HCT116 (cell line): ENCODE measurements at regions not wholly inside any gene's neighbourhood (a gene's known extent, or its start where the extent isn't known, plus 50 kb on each side); places are given as distances from the start of the nearest gene placed in this dataset.

ENCODE experiments used
- ATAC-seq: fragments of 200-7000 bp; cut with Tn5 transposase; 2 replicates; pipeline ENCODE4 v1.9.1; 2020; ENCODE audit warnings: mild to moderate bottlenecking, moderate library complexity
- BruUV-seq: library from RNA; stranded (reverse); fragments of 400-500 nt; replicated peaks from 2 replicates; lab custom pipeline; 2021; lab: Mats Ljungman, UMichigan
- CTCF ChIA-PET: fragments of 300-600 bp; sonication (Branson Sonifier 250); formaldehyde crosslinking; loops from one replicate; lab custom pipeline; 2021; ENCODE audit warnings: antibody characterized with exemption; lab: Charles Lee
- POLR2A ChIA-PET: fragments of 300-600, 350-600 bp; sonication (Branson Sonifier 250); formaldehyde crosslinking; loops from one replicate; lab custom pipeline; 2021; ENCODE audit warnings: antibody characterized with exemption; lab: Charles Lee
- RAD21 ChIA-PET, 2 experiments: fragments of 300-600 bp; sonication (Branson Sonifier 250); formaldehyde crosslinking; loops; one replicate each; lab custom pipeline; 2023; ENCODE audit warnings: low total read pairs in 2 of 2; ENCODE audit not compliant: uncharacterized antibody in 2 of 2, unreplicated experiment in 2 of 2, low non-redundant PET in 1 of 2; lab: Charles Lee
- DNase-seq: peaks from one replicate; pipeline ENCODE4 v3.0.0-alpha.2; 2010; ENCODE audit warnings: low read depth, low spot score
- H2AFZ ChIP-seq: fragments of 200-600 bp; shearing (Covaris generic), sonication (generic); 2 replicates; pipeline ENCODE4 v1.6.1; 2017; ENCODE audit warnings: low read depth, mixed run types, mixed read lengths, antibody characterized with exemption, low read length; ENCODE audit not compliant: poor library complexity, severe bottlenecking
- H3K27ac ChIP-seq: 2 replicates; pipeline ENCODE4 v1.5.1; 2012; ENCODE audit warnings: low read depth, low read length
- H3K27me3 ChIP-seq: fragments of 200-600 bp; sonication (generic); 2 replicates; pipeline ENCODE4 v1.6.1; 2016; ENCODE audit warnings: mixed run types, low read length, mixed read lengths; ENCODE audit not compliant: insufficient read depth
- H3K36me3 ChIP-seq, 2 experiments: fragments of 200-500 bp in 1 of 2; fragments of 200-600 bp in 1 of 2; sonication (Bioruptor generic) in 1 of 2; sonication (generic) in 1 of 2; 2 replicates each; pipeline versions ENCODE4 v1.5.1 to v1.6.1; 2014 to 2016; ENCODE audit warnings: low read length in 2 of 2, inconsistent platforms in 1 of 2, mixed read lengths in 1 of 2, mixed run types in 1 of 2; ENCODE audit not compliant: insufficient read depth in 2 of 2, control insufficient read depth in 1 of 2
- H3K4me1 ChIP-seq, 2 experiments: fragments of 200-600 bp in 1 of 2; sonication (generic) in 1 of 2; 2 replicates each; pipeline versions ENCODE4 v1.5.1 to v1.6.1; 2012 to 2017; ENCODE audit warnings: low read length in 2 of 2, inconsistent platforms in 1 of 2, mild to moderate bottlenecking in 1 of 2, mixed read lengths in 1 of 2, mixed run types in 1 of 2, moderate library complexity in 1 of 2; ENCODE audit not compliant: insufficient read depth in 2 of 2, control insufficient read depth in 1 of 2
- H3K4me2 ChIP-seq: fragments of 200-600 bp; sonication (generic); 2 replicates; pipeline ENCODE4 v1.6.1; 2017; ENCODE audit warnings: mixed run types, low read length, mixed read lengths
- H3K4me3 ChIP-seq, 2 experiments: fragments of 200-600 bp in 1 of 2; sonication (generic) in 1 of 2; replicated peaks in 1 of 2; 2 replicates each; pipeline ENCODE4 v1.5.1; 2011 to 2016; ENCODE audit warnings: low read length in 2 of 2, control low read depth in 1 of 2, low read depth in 1 of 2, mild to moderate bottlenecking in 1 of 2, mixed read lengths in 1 of 2, mixed run types in 1 of 2
- H3K79me2 ChIP-seq: fragments of 200-600 bp; sonication (generic); 2 replicates; pipeline ENCODE4 v1.6.1; 2017; ENCODE audit warnings: mild to moderate bottlenecking, mixed run types, low read length, moderate library complexity, mixed read lengths; ENCODE audit not compliant: insufficient read depth
- H3K9ac ChIP-seq: fragments of 200-600 bp; sonication (generic); 2 replicates; pipeline ENCODE4 v1.6.1; 2016; ENCODE audit warnings: low read length, mixed read lengths
- H3K9me2 ChIP-seq: fragments of 200-600 bp; sonication (generic), shearing (Covaris generic); 2 replicates; pipeline ENCODE4 v1.6.1; 2017; ENCODE audit warnings: mixed run types, mild to moderate bottlenecking, moderate library complexity; ENCODE audit not compliant: insufficient read depth
- H3K9me3 ChIP-seq, 2 experiments: fragments of 200-500 bp in 1 of 2; fragments of 200-600 bp in 1 of 2; sonication (Bioruptor generic) in 1 of 2; sonication (generic) in 1 of 2; 2 replicates each; pipeline ENCODE4 v1.6.1; 2014 to 2017; ENCODE audit warnings: low read length in 2 of 2, mixed read lengths in 2 of 2, inconsistent platforms in 1 of 2, low read depth in 1 of 2, mild to moderate bottlenecking in 1 of 2, mixed run types in 1 of 2, moderate library complexity in 1 of 2; ENCODE audit not compliant: control insufficient read depth in 1 of 2, insufficient read depth in 1 of 2
- H4K20me1 ChIP-seq: fragments of 200-600 bp; sonication (generic), shearing (Covaris generic); 2 replicates; pipeline ENCODE4 v1.6.1; 2017; ENCODE audit warnings: mixed run types, mild to moderate bottlenecking, moderate library complexity; ENCODE audit not compliant: insufficient read depth
- CEBPB ChIP-seq: IDR thresholded peaks from 2 replicates; pipeline ENCODE4 v1.6.1; 2012; ENCODE audit warnings: low read depth
- ELF1 ChIP-seq: IDR thresholded peaks from 2 replicates; pipeline ENCODE4 v1.6.1; 2012; ENCODE audit warnings: low read depth, borderline replicate concordance
- EZH2phosphoT487 ChIP-seq: fragments of 200-600 bp; IDR thresholded peaks from 2 replicates; pipeline ENCODE4 v1.6.1; 2018; ENCODE audit warnings: antibody characterized with exemption, borderline replicate concordance
- POLR2A ChIP-seq: IDR thresholded peaks from 2 replicates; pipeline ENCODE4 v1.7.0; 2011; ENCODE audit warnings: borderline replicate concordance; ENCODE audit not compliant: insufficient read depth, insufficient read length; ENCODE audit errors: extremely low read depth
- SP1 ChIP-seq: IDR thresholded peaks from 2 replicates; pipeline ENCODE4 v1.6.1; 2012; ENCODE audit warnings: low read depth
- SRF ChIP-seq: IDR thresholded peaks from 2 replicates; pipeline ENCODE4 v1.6.1; 2012; ENCODE audit warnings: low read depth
- ZFX ChIP-seq: fragments of 450-650 bp; IDR thresholded peaks from 2 replicates; pipeline ENCODE4 v1.6.1; 2017
- intact Hi-C: fragments of 100-400 bp; cut with micrococcal nuclease; formaldehyde crosslinking; loops from 2 replicates; pipeline ENCODE4 v1.10.0; 2022
- TF ChIP-seq, protein P1 (sequence below): IDR thresholded peaks from 2 replicates; pipeline ENCODE4 v1.6.1; 2011; ENCODE audit warnings: mild to moderate bottlenecking, low read length, moderate library complexity; ENCODE audit not compliant: insufficient replicate concordance; ENCODE audit errors: extremely low read depth
- TF ChIP-seq, protein P2 (sequence below): IDR thresholded peaks from 2 replicates; pipeline ENCODE4 v1.6.1; 2012
- TF ChIP-seq, protein P3 (sequence below), 3 experiments: fragments of 200-600 bp in 1 of 3; sonication (generic) in 1 of 3; IDR thresholded peaks in 2 of 3; conservative IDR thresholded peaks in 1 of 3; 2 replicates each; pipeline ENCODE4 v1.5.1; 2012 to 2017; ENCODE audit warnings: low read depth in 2 of 3, low read length in 2 of 3, antibody characterized with exemption in 1 of 3, borderline replicate concordance in 1 of 3, control low read depth in 1 of 3, mild to moderate bottlenecking in 1 of 3, mixed read lengths in 1 of 3, mixed run types in 1 of 3, moderate library complexity in 1 of 3; ENCODE audit not compliant: insufficient read depth in 1 of 3
- TF ChIP-seq, protein P4 (sequence below): IDR thresholded peaks from 2 replicates; pipeline ENCODE4 v1.6.1; 2012; ENCODE audit warnings: low read depth
- TF ChIP-seq, protein P5 (sequence below): IDR thresholded peaks from 2 replicates; pipeline ENCODE4 v1.6.1; 2012

DNA sequence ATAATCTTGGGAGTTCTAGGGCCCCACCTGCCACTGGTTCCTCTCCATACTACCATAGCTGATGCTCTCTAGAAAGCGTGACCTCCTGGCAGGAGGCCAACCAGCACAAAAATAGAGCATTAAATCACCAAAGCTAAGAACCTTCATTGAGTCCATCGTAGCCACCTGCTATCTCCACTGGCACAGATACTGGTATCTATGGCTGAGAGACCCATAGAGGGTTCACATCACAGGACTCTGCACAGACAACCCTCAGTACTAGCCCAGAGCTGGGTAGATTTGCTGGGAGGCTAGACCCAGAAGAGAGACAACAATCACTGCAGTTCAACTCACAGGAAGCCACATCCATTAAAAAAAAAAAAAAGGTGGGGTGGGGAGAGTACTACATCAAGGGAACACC, 509.1 kb downstream of the DTWD2 start (continued):
- TF ChIP-seq, protein P1, sequence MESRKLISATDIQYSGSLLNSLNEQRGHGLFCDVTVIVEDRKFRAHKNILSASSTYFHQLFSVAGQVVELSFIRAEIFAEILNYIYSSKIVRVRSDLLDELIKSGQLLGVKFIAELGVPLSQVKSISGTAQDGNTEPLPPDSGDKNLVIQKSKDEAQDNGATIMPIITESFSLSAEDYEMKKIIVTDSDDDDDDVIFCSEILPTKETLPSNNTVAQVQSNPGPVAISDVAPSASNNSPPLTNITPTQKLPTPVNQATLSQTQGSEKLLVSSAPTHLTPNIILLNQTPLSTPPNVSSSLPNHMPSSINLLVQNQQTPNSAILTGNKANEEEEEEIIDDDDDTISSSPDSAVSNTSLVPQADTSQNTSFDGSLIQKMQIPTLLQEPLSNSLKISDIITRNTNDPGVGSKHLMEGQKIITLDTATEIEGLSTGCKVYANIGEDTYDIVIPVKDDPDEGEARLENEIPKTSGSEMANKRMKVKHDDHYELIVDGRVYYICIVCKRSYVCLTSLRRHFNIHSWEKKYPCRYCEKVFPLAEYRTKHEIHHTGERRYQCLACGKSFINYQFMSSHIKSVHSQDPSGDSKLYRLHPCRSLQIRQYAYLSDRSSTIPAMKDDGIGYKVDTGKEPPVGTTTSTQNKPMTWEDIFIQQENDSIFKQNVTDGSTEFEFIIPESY = no peak

DNA sequence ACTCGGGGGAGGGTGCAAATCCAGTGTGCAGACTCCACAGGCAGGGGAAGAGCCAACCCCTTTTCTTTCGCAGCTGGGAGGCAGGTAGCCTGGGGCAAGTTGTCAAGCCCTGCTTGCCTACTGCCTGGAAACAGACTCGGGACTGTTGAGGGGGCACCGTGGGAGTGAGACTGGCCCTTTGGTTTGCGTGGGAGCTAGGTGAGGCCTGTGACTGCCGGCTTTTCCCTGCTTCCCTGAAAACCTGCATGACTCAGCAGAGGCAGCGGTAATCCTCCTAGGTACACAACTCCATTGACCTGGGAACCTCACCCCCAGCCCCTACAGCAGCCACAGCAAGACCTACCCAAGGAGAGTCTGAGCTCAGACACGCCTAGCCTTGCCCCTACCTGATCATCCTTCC, 509.5 kb downstream of the DTWD2 start:
- CTCF ChIA-PET = no interaction called here
- intact Hi-C loops = no loop called here

More for the DNA sequence above, 509.5 kb downstream of the DTWD2 start:
- RAD21 ChIA-PET = interaction anchor here in 1 of 2 experiments (0.7 kb wide), 1 partner anchor 9 kb away, joined by 3 read pairs; no protein-coding TSS in a partner anchor
- no peak overlapping the region for H2AFZ ChIP-seq
- H3K4me3 ChIP-seq = no peak overlapping the region
- H3K27ac ChIP-seq = no peak overlapping the region
- H4K20me1 ChIP-seq = no peaks in the 10 kb centered on the region
- H3K27me3 ChIP-seq = no peaks in the 10 kb centered on the region
- H3K4me1 ChIP-seq = no peaks in the 10 kb centered on the region
- H3K9me2 ChIP-seq = no peaks in the 10 kb centered on the region
- POLR2A ChIA-PET = no interaction called here
- H3K36me3 ChIP-seq = no peaks in the 10 kb centered on the region
- DNase-seq = no peak
- ATAC-seq = no peak
- H3K9ac ChIP-seq = no peak overlapping the region
- no peaks in the 10 kb centered on the region for H3K9me3 ChIP-seq
- no peaks in the 10 kb centered on the region for H3K79me2 ChIP-seq
- no TSS peak for BruUV-seq
- no peak overlapping the region for H3K4me2 ChIP-seq
- TF ChIP-seq CEBPB = no peak
- no peak for TF ChIP-seq POLR2A
- TF ChIP-seq, protein P2, sequence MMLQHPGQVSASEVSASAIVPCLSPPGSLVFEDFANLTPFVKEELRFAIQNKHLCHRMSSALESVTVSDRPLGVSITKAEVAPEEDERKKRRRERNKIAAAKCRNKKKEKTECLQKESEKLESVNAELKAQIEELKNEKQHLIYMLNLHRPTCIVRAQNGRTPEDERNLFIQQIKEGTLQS = no peak
- no peak for TF ChIP-seq ZFX
- TF ChIP-seq ELF1 = no peak
- no peak for TF ChIP-seq SRF
- TF ChIP-seq EZH2phosphoT487 = no peak
- TF ChIP-seq, protein P3, sequence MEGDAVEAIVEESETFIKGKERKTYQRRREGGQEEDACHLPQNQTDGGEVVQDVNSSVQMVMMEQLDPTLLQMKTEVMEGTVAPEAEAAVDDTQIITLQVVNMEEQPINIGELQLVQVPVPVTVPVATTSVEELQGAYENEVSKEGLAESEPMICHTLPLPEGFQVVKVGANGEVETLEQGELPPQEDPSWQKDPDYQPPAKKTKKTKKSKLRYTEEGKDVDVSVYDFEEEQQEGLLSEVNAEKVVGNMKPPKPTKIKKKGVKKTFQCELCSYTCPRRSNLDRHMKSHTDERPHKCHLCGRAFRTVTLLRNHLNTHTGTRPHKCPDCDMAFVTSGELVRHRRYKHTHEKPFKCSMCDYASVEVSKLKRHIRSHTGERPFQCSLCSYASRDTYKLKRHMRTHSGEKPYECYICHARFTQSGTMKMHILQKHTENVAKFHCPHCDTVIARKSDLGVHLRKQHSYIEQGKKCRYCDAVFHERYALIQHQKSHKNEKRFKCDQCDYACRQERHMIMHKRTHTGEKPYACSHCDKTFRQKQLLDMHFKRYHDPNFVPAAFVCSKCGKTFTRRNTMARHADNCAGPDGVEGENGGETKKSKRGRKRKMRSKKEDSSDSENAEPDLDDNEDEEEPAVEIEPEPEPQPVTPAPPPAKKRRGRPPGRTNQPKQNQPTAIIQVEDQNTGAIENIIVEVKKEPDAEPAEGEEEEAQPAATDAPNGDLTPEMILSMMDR (IDR thresholded peaks at IDR 0.05 in 2 of 3, conservative IDR thresholded peaks at IDR 0.05 in 1 of 3; ENCODE audit: borderline replicate concordance in 1 of 3, insufficient read depth in 1 of 3, low read depth in 2 of 3, low read length in 2 of 3) = no peak
- TF ChIP-seq, protein P4, sequence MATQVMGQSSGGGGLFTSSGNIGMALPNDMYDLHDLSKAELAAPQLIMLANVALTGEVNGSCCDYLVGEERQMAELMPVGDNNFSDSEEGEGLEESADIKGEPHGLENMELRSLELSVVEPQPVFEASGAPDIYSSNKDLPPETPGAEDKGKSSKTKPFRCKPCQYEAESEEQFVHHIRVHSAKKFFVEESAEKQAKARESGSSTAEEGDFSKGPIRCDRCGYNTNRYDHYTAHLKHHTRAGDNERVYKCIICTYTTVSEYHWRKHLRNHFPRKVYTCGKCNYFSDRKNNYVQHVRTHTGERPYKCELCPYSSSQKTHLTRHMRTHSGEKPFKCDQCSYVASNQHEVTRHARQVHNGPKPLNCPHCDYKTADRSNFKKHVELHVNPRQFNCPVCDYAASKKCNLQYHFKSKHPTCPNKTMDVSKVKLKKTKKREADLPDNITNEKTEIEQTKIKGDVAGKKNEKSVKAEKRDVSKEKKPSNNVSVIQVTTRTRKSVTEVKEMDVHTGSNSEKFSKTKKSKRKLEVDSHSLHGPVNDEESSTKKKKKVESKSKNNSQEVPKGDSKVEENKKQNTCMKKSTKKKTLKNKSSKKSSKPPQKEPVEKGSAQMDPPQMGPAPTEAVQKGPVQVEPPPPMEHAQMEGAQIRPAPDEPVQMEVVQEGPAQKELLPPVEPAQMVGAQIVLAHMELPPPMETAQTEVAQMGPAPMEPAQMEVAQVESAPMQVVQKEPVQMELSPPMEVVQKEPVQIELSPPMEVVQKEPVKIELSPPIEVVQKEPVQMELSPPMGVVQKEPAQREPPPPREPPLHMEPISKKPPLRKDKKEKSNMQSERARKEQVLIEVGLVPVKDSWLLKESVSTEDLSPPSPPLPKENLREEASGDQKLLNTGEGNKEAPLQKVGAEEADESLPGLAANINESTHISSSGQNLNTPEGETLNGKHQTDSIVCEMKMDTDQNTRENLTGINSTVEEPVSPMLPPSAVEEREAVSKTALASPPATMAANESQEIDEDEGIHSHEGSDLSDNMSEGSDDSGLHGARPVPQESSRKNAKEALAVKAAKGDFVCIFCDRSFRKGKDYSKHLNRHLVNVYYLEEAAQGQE = no peak
- TF ChIP-seq, protein P5, sequence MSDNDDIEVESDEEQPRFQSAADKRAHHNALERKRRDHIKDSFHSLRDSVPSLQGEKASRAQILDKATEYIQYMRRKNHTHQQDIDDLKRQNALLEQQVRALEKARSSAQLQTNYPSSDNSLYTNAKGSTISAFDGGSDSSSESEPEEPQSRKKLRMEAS = no peak
- no peak for TF ChIP-seq SP1
